Ishikawa (cell line): ENCODE measurements at regions not wholly inside any gene's neighbourhood (a gene's known extent, or its start where the extent isn't known, plus 50 kb on each side); places are given as distances from the start of the nearest gene placed in this dataset.

Source experiments
- MAX ChIP-seq: IDR thresholded peaks from 2 replicates; pipeline ENCODE4 v1.6.1; 2012
- REST ChIP-seq: IDR thresholded peaks from 2 replicates; pipeline ENCODE4 v1.6.1; 2012; ENCODE audit warnings: low read depth, mild to moderate bottlenecking
- TAF1 ChIP-seq: IDR thresholded peaks from 2 replicates; pipeline ENCODE4 v1.6.1; 2012; ENCODE audit warnings: low read depth, mild to moderate bottlenecking
- TEAD4 ChIP-seq: IDR thresholded peaks from 2 replicates; pipeline ENCODE4 v1.6.1; 2012
- YY1 ChIP-seq: IDR thresholded peaks from 2 replicates; pipeline ENCODE4 v1.6.1; 2012; ENCODE audit warnings: low read depth

GRCh38 chr11:109048098-109048497, 373.9 kb upstream of the C11orf87 start:
- TF ChIP-seq REST = no peak
- TF ChIP-seq YY1 = no peak
- TF ChIP-seq TAF1 = no peak
- TF ChIP-seq MAX = no peak
- no peak for TF ChIP-seq TEAD4
